Left lung (tissue), 4 donors: ENCODE measurements at regions not wholly inside any gene's neighbourhood (a gene's known extent, or its start where the extent isn't known, plus 50 kb on each side); places are given as distances from the start of the nearest gene placed in this dataset.

Experiments used
- ATAC-seq: fragments of 200-7000 bp; cut with Tn5 transposase; one replicate; pipeline ENCODE4 v1.9.1; 2020; ENCODE audit warnings: moderate library complexity
- DNase-seq, 4 donors: peaks; one replicate each; pipeline ENCODE4 v3.0.0-alpha.2; 2013 to 2020
- H3K27ac ChIP-seq, 2 donors: fragments of 200-600 bp; sonication (generic) in 1 of 2; one replicate each; pipeline versions ENCODE4 v1.5.0 to v1.8.0; 2020 to 2021
- H3K27me3 ChIP-seq, 2 donors: fragments of 200-600 bp; sonication (generic) in 1 of 2; one replicate each; pipeline versions ENCODE4 v1.5.0 to v1.8.0; 2020 to 2021
- H3K36me3 ChIP-seq, 2 donors: fragments of 200-600 bp; sonication (generic) in 1 of 2; one replicate each; pipeline versions ENCODE4 v1.5.0 to v1.8.0; 2020 to 2021
- H3K4me1 ChIP-seq, 2 donors: fragments of 200-600 bp; one replicate each; pipeline ENCODE4 v1.8.0; 2021
- H3K4me3 ChIP-seq, 2 donors: fragments of 200-600 bp; sonication (generic) in 1 of 2; one replicate each; pipeline versions ENCODE4 v1.5.0 to v1.8.0; 2020 to 2021; ENCODE audit warnings: mild to moderate bottlenecking in 1 of 2
- H3K9me3 ChIP-seq, 2 donors: fragments of 200-600 bp; sonication (generic) in 1 of 2; one replicate each; pipeline versions ENCODE4 v1.5.0 to v1.8.0; 2020 to 2021
- CTCF ChIP-seq, 2 donors: fragments of 200-600 bp; sonication (generic) in 1 of 2; IDR thresholded peaks; one replicate each; pipeline versions ENCODE4 v1.5.0 to v1.8.0; 2021; ENCODE audit warnings: antibody characterized with exemption in 2 of 2
- intact Hi-C, 2 donors: fragments of 100-400 bp; cut with DNase I; formaldehyde crosslinking; loops; one replicate each; pipeline versions ENCODE4 v1.11.2 to v1.14.2; 2022
- donor health status: DM: no; HTN: yes; CAD: no.
- donor health status: DM: no; HTN: no; CAD: no.

- peak; percentile 15 to 78 (median 66) for DNase-seq
Observed at GRCh38 chr14:75340921-75341320, 62.3 kb downstream of the FOS start.

GRCh38 chr14:75341620-75342019 lies 63.0 kb downstream of the FOS start:
- H3K36me3 ChIP-seq: no peaks in the 10 kb centered on the region
- no peaks in the 10 kb centered on the region for H3K27me3 ChIP-seq
- no peaks in the 10 kb centered on the region for H3K9me3 ChIP-seq
- no peak overlapping the region for H3K4me3 ChIP-seq
- intact Hi-C loops: no loop called here
- TF ChIP-seq CTCF (IDR thresholded peaks at IDR 0.05): no peak
- DNase-seq: no peak
- H3K27ac ChIP-seq: peak overlapping the region; percentile 77 to 97
- ATAC-seq: peak; percentile 73
- peaks cover 11 to 71% of the 10 kb centered on the region in 2 donors for H3K4me1 ChIP-seq

More at GRCh38 chr14:75340921-75341320, 62.3 kb downstream of the FOS start:
- Histone ChIP-seq H3K4me3 (peak overlapping the region in 1 of 2 donors; percentile 9), H3K9me3 (no peaks in the 10 kb centered on the region), H3K27ac (peak overlapping the region; percentile 77 to 97), H3K27me3 (no peaks in the 10 kb centered on the region), H3K36me3 (no peaks in the 10 kb centered on the region), H3K4me1 (peaks cover 11 to 78% of the 10 kb centered on the region in 2 donors)
- peak; percentile 72 for ATAC-seq
- no peak for TF ChIP-seq CTCF (IDR thresholded peaks at IDR 0.05)
- intact Hi-C loops: no loop called here

- Histone ChIP-seq H3K9me3 (no peaks in the 10 kb centered on the region), H3K4me1 (peaks cover 11 to 68% of the 10 kb centered on the region in 2 donors), H3K4me3 (no peak overlapping the region), H3K27ac (peak overlapping the region in 1 of 2 donors; percentile 97), H3K27me3 (no peaks in the 10 kb centered on the region), H3K36me3 (no peaks in the 10 kb centered on the region)
- ATAC-seq (no peak), DNase-seq (no peak)
- intact Hi-C loops: no loop called here
- TF ChIP-seq CTCF (IDR thresholded peaks at IDR 0.05): no peak
Observed at GRCh38 chr14:75342762-75343599, 64.4 kb downstream of the FOS start.

GRCh38 chr14:75343911-75344310 lies 65.3 kb downstream of the FOS start:
- intact Hi-C loops: no loop called here
- peak overlapping the region in 1 of 2 donors; percentile 97 for H3K27ac ChIP-seq
- no peak for ATAC-seq

More at GRCh38 chr14:75343911-75344310, 65.3 kb downstream of the FOS start:
- Histone ChIP-seq H3K4me3 (no peak overlapping the region), H3K4me1 (peaks cover 11 to 59% of the 10 kb centered on the region in 2 donors), H3K9me3 (no peaks in the 10 kb centered on the region), H3K36me3 (no peaks in the 10 kb centered on the region), H3K27me3 (no peaks in the 10 kb centered on the region)
- no peak for DNase-seq
- no peak for TF ChIP-seq CTCF (IDR thresholded peaks at IDR 0.05)
